HG02571 (cell line): ENCODE measurements at regions not wholly inside any gene's neighbourhood (a gene's known extent, or its start where the extent isn't known, plus 50 kb on each side); places are given as distances from the start of the nearest gene placed in this dataset.

Source experiments
- ATAC-seq: cut with Tn5 transposase; IDR thresholded peaks from one replicate; pipeline ENCODE4 v1.9.1; 2021; ENCODE audit warnings: mild to moderate bottlenecking, moderate library complexity; ENCODE audit not compliant: unreplicated experiment

DNA sequence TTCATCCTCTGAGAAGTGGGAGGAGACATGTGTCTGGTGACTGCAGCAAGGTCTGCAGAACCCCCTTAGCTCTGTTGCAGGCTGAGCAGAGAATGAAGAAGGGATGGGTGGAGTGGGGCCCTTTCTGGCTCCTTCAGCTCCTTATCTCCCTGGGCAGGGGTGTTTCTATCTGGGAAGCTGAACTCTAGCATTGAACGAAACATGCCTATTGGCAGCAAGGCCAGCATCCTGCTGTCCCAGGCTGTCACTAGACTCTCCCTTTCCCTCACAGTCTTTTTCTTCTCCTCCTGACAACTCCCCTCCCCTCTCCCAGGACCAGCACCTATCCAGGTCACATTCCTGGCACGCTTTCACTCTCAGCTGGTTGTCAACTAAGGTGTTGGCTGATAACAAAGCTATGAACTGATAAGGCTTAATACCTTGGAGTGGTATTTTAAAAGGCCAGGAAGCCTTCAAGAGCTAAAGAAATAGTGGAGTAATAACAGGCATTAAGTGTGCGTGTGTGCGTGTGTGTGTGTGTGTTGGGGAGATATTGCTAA, 128.8 kb upstream of the FZD8 start:
- ATAC-seq: no peak

DNA sequence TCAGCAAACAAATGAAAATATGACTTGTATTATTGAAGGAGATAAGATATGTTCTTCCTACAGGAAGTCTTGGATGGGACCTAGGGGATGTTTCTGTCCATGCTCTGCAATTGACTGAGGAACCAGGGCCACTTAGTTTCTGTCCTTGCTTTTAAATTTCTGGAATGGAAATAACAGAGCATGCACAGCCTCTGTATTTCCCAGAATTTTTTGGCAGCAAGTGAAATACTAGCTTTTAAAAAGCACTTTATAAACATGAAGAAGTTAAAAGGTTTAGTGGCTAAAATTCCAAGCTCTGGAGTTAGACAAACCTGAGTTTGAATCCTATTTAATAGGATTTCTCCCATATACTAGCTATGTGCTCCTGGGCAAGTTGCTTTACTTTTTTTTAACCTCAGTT, 127.7 kb upstream of the FZD8 start:
- no peak for ATAC-seq

DNA sequence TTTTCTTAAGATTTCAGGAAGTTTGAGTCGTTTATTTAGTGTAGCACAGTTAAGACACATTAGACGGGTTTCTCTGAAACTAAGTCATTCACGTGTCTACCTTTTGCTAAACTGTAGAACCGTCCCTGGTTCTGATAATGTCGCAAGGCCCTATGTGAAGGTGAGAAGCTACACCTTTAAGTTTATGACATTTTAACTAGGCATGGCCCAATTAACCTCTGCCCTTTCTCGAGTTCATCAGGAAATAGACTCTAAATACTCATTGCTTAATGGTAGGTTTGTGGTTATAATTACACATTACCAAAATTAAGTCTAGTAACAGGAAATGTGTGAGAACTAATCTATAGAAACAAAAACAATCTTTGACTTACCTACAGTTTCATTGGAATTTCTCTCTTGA, 126.6 kb upstream of the FZD8 start:
- no peak for ATAC-seq

DNA sequence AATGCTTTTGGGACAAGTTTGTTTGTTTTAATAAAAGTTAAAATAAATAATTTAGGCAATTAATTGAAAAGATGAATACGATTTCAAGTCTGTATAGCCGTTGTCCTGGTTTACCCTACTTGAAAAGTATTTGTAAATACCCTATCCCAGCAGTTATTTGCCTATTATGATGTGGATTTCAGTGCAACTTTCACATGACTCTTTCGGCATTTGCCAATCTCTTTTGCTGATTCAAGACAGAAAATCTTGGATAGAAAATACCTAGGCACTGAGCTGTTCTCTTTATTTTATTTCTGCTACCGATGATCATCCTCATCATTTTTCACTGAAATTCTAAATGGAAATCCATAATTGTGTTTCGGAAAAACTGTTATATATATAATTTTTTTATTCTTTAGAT, 125.9 kb upstream of the FZD8 start:
- no peak for ATAC-seq

DNA sequence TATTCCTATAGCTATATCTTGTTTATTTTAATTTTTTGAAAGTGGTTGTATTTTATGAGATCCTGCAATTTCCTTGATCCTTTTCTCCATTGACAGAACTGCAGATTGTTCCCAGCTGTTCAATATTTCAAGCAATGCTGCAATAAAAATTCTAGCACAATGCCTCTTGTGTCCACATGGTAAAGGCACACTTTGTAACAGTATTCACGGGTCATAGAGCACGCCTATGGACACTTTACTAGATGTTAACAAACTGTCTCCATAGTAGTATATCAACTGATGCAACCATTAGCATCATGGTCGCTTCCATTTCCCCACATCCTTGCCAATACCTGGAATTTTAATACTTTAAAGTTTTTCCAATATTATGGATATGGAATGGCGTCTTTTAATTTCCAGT, 123.9 kb upstream of the FZD8 start:
- no peak for ATAC-seq

DNA sequence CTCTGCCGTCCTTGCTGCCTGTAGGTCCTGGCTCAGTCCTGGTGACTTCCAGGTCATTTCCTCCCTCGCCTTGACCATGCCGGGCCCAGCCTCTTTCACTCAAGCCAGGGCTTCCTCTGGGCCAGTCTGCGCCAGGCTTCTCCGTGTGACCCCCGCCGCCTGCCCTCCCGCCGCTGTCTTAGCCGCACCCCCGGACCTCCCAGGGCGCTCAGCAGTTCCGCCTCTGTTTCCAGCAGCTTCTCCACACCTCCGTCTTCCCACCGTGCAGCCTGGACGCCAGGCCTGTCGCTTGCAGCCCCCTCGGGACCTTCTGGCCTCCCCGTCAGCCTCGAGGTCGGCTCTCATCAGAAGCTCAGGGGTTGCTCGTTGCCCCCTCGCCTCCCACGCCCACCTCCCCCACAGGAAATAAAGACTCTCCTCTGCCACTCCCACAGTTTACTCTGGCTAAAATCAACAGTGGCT, 123.0 kb upstream of the FZD8 start:
- no peak for ATAC-seq

DNA sequence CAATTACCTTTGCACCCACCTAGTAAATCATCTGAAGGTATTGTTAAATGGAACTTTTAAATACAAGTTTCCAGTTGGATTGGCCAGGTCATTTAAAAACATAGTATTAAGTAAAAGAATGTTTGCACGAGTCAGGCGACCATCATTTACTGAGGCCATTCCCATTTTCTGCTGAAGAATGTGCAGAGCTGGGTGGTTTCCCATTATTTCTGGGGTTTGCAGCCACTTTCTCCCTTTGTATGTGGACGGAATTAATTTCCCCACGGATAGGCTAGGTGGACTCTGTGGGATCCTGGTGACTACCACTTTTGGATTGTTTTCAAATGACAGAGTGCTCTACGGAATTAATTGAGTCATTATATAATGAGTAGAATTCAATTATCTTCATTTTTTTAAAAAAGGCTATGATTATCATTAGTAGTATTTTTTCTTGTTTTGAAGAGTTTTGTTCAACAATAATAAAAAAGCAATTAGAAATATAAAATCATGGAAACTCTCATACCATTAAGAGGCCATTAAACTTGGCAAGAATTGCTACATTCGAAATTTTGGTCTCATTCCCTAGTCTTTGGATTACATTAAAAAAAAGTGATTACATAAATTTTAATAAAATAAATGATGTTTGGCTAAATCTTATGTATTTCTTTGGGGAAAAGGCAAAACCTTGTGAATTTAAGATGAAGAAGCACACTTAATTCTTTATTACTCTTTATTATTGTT, 120.4 kb upstream of the FZD8 start:
- no peak for ATAC-seq

DNA sequence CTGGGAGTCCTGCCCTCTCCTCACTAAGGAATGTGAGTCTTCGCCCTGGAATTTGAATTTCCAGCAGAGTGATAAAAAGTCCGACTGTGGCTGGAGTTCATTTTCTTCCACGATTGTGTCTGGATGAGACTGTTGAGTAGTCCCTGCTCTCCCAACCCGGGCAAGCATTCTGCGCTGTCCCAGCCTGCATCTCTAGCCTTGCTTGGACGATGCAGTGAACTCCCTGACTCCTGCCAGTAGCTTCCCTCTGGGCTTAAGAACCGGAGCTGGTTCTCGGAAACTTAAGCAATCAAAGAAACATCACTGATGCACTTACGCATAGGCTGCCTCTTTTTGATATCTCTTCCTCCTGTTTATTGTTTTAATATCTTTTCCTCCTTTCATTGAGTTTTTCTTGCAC, 116.0 kb upstream of the FZD8 start:
- ATAC-seq: no peak

DNA sequence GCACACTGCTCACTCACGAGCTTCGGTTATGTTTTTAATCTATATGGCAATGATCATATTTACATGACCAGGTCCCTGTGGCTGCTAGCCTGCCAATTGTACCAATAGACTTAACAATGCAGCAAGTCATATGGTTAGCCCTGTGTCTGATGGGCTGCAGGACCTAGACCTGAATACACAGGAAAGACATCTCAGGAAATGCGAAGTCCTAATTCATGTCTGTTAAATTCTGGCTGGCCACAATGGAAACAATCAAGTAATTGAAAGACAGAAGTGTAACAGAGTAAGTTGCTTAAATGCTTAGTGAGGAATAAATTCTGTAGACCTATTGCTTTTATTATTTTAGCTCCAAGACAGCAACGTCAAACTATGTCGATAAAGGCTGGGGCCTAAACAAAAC, 112.4 kb upstream of the FZD8 start:
- no peak for ATAC-seq

DNA sequence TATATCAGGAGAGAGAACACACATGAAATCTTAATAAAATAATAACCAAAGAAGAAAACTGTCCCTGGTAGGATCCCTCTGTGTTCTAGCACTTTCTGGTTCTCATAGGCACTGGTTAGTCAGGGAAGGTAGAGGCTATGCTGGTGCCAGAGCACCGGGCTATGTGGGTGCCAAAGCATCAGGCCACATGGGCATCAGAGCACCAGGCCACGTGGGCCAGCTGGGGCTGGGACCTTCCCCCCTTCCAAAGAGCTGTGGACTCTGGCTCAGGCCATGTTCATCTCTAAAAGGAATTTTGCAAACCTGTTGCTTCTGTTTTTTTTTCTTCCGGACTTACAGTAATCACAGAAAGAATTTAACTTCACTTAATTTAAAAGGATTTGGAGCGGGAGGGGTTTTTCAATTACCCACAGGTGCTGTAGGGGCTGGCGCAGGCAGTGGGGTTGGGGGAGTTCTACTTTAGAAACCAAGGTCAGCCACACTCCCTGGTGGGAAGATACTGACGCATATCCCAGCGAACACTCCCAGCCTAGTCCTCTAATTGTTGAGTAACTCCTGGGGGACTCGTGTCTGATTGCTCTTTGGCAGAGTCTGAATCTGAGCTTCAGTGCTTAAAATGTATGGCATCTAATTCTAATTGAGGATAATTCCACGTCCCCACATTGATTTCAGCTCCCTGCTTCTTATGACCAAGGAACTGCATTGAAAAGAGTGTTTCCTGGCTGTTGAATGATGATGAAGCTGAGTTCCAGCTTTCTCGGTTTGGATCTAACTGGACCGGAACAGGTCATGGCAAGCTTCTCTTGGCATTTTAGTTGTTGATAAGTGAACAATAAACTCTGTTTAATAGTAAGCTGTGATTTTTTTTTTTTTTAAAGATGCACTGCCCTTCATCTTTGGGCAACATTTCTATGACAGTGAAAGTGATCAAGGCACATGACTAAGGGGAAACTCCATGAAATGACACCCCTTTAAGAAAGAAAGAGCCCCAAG, 110.7 kb upstream of the FZD8 start:
- no peak for ATAC-seq

DNA sequence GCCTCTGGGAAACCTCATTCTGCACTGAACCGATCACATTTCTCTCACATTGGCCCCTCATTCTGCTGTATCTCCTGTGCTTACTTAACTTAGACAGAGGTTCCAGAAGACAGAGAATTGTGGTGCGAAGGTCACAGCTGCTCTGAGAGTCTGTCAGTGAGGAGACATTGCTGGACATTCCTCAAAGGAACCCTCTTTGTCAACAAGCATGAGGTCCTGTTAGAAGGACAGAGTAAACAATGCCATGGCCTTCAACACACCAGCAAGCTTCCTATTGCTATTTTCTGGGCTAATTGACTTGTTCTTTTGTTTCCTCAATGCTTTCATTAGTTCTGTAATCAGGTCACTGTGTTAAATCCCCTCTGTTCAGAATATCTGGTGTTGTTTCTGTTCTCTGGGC, 109.3 kb upstream of the FZD8 start:
- ATAC-seq: no peak

DNA sequence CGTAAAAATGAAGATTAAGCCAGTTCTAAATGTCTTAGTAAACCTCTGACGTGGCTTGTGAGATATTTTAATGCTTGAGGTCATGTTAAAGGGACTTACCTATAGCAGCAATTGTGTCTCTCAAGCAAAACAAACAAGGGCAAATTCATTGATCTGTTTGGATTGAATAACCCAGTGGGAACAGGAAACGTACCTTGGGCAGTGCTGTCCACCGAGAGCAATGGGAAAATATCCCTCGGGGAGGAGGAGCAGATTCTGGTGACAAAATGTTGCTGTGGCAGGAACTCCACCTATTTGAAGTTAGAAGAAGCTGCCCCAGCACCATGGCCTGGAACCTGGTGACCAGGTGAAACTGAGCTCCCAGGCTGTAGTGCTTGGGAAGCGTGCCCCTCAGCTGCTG, 107.1 kb upstream of the FZD8 start:
- ATAC-seq: no peak

DNA sequence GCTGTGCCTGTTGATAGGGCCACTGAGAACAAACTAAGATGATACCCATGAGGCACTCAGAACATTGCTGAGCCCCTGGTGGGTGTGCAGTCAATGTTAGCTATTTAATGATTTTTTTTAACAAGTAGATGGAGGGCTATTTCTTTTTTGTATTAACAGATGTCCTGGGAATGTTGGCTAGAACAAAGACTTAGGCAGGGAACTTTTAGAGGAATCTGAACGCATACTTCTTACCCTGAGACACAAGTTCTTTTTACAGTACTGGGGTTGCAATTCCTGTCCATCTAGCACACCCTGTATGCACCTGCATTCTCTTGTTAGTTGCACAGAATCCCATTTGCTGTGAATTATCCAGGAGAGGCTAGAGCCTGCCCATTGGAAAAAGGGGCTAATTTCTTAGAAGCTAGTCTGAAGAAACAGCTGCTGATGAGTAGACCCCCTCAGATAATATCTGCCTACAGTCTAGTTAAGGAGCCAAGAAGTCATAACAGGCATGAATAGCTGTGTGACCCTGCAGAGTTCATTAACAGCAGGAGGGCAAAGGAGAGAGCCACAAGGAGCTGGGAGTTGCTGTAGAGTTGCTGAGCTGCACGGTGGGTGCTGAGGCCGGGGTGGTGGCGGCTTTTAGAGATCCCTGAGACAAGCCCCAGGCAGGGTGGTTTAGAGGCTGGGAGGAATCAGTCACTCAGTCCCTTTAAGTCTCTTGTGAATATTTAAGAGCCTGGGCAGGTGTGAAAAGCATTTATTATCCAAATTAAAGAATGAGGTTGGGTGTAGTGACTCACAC, 103.7 kb upstream of the FZD8 start:
- ATAC-seq: no peak

DNA sequence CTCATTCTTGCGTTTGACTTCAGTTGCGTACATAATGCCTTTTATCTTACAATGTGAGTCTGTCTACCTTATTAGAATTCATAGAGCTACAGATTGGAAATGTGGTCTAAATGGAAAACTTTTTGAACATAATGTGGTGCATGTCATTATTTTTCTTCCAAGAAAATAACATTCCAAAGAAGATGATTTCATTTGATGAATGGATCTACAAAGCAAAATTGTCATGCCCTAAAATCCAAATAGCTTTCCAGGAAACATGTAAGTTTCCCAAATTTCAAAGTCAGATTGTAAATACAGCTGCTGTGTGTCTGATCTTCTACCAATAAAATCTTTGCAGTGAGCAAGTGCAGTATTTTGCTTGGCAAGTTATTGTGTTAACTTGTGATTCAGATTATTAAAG, 101.8 kb upstream of the FZD8 start:
- no peak for ATAC-seq

DNA sequence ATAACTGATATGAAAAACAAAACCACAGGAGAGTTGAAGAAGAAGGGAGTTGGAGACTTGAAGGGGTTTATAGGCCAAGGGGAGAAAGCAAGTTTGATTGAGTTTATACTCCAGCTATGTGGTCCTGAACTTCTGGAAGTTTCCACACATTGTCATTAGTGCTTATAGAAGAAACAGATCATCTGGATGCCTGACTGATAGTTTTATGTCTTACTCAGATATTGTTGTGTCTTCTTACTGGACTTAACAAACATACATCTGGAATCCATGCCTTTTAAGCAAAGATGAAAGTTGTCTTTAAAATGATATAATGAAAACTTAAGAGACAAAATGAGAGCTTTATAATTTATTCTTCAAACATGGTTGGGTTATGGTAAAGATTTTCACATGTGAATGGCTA, 101.3 kb upstream of the FZD8 start:
- no peak for ATAC-seq

DNA sequence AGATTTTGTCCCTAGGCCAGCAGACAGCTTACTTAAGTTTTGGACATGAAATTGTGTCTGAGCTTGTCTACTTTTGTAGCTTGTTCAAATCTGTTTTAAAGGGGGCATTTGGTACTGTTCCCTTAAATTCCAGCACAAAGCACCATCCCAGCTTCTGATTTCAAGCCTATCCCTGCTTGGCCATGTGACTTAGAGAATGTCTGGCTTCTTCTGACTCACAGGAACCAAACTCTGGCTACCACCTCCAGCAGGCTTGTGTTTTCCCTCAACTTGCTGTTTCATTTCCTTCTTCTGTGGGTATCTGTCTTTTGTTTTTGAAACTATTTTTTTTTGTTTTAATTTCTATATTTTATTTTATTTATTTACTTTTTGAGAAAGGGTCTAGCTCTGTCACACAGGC, 97.9 kb upstream of the FZD8 start:
- ATAC-seq: no peak

DNA sequence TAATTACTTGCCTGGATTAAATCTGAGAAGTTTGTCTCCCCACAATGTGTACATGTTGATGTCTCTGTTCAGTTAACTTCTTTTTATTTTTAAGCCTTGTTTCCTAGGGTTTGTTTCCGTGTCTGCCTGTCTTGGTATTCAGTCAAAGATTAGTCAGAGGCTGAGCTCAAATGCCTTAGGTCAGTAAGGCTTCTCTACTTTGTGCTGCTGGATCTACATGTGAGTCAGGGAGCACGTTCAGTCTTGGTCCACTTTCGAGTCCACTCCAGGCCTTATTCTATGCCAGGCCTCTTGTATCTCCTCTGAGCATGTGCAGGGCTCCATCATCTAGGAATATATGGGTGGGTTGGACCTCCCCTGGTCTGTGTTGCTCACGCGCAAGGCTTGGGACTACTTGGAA, 93.3 kb upstream of the FZD8 start:
- ATAC-seq: no peak

DNA sequence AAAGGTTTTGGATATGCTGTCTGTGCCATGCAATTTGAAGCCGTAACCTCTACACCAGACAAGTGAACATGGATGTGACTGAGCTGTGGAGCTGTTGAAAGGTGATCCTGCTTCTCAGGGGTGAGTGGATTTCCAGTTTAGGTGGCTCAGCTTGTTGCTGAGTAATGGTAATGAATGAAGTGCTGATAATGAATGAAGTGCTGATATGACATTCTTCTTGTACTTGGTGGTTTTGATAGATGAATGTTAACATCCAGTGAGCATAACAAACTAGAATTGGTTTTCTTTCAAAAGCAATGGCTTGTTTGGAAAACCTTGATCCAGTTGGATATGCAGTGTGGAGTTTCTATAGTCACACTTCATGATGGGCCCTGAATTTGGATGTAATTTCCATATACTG, 89.7 kb upstream of the FZD8 start:
- no peak for ATAC-seq

DNA sequence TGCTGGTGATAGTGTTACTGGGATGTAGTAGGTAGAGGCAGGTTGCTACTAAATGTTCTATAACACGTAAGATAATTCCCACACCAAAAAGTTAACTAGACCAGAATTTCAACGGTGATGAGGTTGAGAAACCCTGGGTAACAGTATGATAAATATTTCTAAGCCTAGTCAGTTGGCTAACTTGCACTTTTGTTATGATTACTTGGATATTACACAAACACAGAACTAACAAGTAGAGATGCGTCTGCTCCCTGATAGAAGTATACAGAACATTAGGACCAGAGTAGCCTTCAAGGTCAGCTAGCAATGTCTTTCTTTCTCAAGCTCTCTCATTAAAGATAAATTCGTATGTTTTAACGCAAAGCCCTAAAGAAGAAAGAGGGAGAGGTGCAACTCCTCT, 86.2 kb upstream of the FZD8 start:
- ATAC-seq: no peak

DNA sequence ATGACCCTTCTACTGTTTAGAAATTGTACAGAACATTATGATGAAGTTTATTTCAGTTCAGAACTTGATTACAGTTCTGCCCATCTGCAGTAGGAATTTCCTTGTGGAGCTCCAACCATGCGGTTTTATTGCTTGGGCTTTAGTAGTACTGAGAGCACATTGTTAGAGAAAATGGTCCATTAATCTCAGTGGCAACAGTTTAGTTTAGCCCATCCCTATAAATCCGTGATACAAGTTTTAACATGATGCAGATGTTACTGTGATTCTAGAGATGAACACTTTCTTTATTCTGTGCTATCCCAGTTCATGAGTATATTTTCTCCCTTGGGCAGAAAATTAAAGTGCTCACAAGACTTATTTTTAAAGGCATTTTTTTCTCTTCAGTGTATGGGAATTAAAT, 84.8 kb upstream of the FZD8 start:
- ATAC-seq: no peak

DNA sequence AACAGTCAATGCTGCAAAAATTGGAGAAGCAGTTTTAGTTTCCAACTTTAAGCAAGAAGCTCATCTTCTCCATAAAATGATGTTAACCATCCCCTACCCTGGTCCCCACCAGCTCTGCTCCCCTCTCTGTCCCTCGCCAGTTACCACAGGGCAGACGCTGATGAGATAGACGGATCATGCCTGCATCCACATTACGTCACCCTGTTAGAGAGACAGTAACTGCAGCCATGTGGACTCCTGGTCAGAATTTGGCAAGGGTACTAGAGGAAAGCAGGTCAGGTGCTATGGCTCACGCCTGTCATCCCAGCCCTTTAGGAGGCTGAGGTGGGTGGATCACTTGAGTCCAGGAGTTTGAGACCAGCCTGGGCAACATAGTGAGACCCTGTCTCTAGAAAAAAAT, 81.9 kb upstream of the FZD8 start:
- no peak for ATAC-seq
